ENCODE measurements at regions not wholly inside any gene's neighbourhood (a gene's known extent, or its start where the extent isn't known, plus 50 kb on each side); places are given as distances from the start of the nearest gene placed in this dataset.

DNA sequence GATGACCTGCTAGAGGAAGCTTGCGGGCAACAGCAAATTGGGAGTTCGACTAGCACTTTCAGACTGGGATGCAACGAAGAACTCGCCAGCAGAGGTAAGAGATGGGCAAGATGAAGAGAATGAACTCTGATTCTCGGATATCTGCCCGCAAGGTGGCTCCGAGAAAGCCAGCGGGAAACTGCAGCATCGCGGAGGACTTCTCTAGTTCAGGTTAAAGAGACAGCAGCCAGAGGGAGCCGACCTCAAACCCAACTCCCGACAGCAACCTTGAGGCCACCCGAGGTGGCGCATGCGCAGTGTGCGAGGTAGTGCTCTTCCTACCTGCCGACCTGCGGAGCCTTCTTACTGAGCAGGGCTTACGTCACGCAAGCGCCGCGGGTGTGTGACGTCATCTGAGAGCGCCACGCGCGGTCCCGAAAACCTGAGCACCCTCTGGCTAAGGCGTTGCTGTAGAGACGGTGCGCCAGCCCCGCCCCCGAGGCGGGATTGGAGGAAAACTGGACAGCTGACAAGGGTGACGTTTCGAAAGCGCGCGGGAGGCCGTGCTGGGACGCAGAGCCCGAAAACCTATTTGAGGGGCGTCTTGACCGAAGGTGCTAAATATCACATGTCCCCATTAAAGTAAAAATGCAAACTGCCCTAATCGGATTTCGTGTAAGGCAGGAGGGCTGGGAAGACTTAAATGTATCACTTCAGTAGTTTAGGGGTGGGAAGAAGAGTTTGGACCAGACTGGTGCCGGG is 110.5 kb upstream of the SLC25A33 start:
- Histone ChIP-seq H3K4me3 (ENCODE audit: low read length) (peak overlapping the region; percentile 91), H3K4me1 (ENCODE audit: control insufficient read depth, insufficient read depth, low read length) (peaks cover 12% of the 10 kb centered on the region), H3K27me3 (ENCODE audit: control insufficient read depth, insufficient read depth, low read length, poor library complexity, severe bottlenecking) (no peaks in the 10 kb centered on the region), H3K36me3 (ENCODE audit: control insufficient read depth, insufficient read depth, low read length) (no peaks in the 10 kb centered on the region), H3K27ac (ENCODE audit: low read depth, low read length) (no peak overlapping the region), H3K9ac (ENCODE audit: extremely low read depth, low read length, poor library complexity, severe bottlenecking) (peak overlapping the region; percentile 60), H3K9me3 (ENCODE audit: control insufficient read depth, low read length) (no peaks in the 10 kb centered on the region)
- Mint-ChIP-seq H3K4me1 (peaks cover 44% of the 10 kb centered on the region), H3K4me3 (peak overlapping the region; percentile 63), H3K9me3 (no peaks in the 10 kb centered on the region), H3K27ac (peak overlapping the region; percentile 95), H3K36me3 (ENCODE audit: low read depth) (no peaks in the 10 kb centered on the region), H3K27me3 (ENCODE audit: insufficient read depth) (no peaks in the 10 kb centered on the region)
- TF ChIP-seq, protein P1, sequence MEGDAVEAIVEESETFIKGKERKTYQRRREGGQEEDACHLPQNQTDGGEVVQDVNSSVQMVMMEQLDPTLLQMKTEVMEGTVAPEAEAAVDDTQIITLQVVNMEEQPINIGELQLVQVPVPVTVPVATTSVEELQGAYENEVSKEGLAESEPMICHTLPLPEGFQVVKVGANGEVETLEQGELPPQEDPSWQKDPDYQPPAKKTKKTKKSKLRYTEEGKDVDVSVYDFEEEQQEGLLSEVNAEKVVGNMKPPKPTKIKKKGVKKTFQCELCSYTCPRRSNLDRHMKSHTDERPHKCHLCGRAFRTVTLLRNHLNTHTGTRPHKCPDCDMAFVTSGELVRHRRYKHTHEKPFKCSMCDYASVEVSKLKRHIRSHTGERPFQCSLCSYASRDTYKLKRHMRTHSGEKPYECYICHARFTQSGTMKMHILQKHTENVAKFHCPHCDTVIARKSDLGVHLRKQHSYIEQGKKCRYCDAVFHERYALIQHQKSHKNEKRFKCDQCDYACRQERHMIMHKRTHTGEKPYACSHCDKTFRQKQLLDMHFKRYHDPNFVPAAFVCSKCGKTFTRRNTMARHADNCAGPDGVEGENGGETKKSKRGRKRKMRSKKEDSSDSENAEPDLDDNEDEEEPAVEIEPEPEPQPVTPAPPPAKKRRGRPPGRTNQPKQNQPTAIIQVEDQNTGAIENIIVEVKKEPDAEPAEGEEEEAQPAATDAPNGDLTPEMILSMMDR (conservative IDR thresholded peaks at IDR 0.05) = peak; percentile 63
- DNase-seq = peak; percentile 100
- 5 to 9% methylated on average over 28 to 48 of the region's 48 CpGs for WGBS, 2 experiments (ENCODE audit: insufficient coverage in 1 of 2, insufficient read length in 1 of 2)

DNA sequence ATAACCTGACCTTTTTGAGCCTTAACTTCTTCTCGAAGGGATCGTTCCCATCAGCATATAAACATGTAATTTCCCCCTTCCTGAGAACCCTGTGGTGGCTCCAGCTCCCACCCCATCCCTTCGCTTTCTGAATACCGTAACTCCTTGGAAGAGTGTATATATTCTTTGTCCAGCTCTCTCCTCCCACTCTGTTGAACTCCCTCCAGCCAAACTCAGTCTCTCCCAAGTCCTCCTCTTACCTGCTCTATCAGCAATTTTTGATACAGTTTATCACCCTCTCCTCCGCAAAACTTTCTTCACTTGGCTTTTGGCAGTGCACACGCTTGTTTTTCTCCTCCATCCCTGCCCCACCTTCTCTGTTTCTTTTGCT is 109.9 kb upstream of the SLC25A33 start:
- no peaks in the 10 kb centered on the region for H3K9me3 ChIP-seq (ENCODE audit: control insufficient read depth, low read length)
- TF ChIP-seq, protein P1 (conservative IDR thresholded peaks at IDR 0.05) = no peak
- no peak for DNase-seq

DNA sequence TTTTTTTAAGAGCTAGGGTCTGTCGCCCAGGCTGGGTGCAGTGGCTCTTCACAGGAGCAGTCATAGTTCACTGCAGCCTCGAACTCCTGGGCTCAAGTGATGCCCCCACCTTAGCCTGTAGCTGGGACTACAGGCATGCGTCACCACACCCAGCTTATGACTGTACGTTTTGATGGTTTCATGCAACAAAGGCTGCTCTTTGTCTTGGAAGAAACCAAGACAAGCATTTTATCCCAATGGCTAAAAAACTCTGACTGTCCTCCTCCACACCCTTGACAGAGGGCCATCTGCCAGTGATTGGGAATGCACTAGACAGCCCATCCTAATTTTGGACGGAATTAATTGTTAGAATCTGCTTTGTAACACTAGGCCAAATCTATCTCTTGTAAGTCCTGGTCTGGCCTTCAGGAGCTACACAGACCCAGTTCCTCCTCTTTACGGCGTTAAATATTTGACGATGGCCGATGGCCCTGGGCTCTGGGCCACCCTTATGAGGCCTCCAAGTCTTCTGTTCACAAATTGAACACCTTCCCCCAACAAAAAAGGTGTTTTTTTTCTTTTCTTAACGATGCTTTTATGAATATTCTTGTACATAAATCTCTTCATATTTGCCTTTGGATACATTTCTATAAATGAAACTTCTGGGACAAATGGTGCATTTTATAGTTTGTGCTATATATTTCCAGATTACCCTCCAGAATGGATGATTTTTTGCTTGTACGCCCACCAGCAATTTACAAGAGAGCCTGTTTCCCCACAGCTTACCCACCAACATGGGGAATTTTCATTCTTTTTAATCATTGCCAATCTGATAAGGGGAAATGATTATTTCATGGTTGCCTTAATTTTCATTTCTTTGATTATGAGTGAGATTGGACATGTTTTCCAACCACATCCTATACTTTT is 104.8 kb upstream of the SLC25A33 start:
- no peaks in the 10 kb centered on the region for H3K36me3 ChIP-seq (ENCODE audit: control insufficient read depth, insufficient read depth, low read length)
- Mint-ChIP-seq H3K4me3 (no peak overlapping the region), H3K4me1 (peaks cover 61% of the 10 kb centered on the region), H3K27ac (peak overlapping the region; percentile 37), H3K9me3 (no peaks in the 10 kb centered on the region), H3K27me3 (ENCODE audit: insufficient read depth) (no peaks in the 10 kb centered on the region), H3K36me3 (ENCODE audit: low read depth) (no peaks in the 10 kb centered on the region)
- TF ChIP-seq, protein P1 (conservative IDR thresholded peaks at IDR 0.05) = no peak
- no peaks in the 10 kb centered on the region for H3K9me3 ChIP-seq (ENCODE audit: control insufficient read depth, low read length)
- H3K4me3 ChIP-seq (ENCODE audit: low read length) = peak overlapping the region; percentile 5
- 94 to 95% methylated on average over 9 to 11 of the region's 11 CpGs for WGBS, 2 experiments (ENCODE audit: insufficient coverage in 1 of 2, insufficient read length in 1 of 2)
- H3K4me1 ChIP-seq (ENCODE audit: control insufficient read depth, insufficient read depth, low read length) = peaks cover 37% of the 10 kb centered on the region
- no peak overlapping the region for H3K27ac ChIP-seq (ENCODE audit: low read depth, low read length)
- H3K27me3 ChIP-seq (ENCODE audit: control insufficient read depth, insufficient read depth, low read length, poor library complexity, severe bottlenecking) = no peaks in the 10 kb centered on the region
- no peak overlapping the region for H3K9ac ChIP-seq (ENCODE audit: extremely low read depth, low read length, poor library complexity, severe bottlenecking)
- DNase-seq = no peak

More for the DNA sequence above, 109.9 kb upstream of the SLC25A33 start:
- Mint-ChIP-seq H3K27ac (peak overlapping the region; percentile 95), H3K27me3 (ENCODE audit: insufficient read depth) (no peaks in the 10 kb centered on the region), H3K9me3 (no peaks in the 10 kb centered on the region), H3K36me3 (ENCODE audit: low read depth) (no peaks in the 10 kb centered on the region), H3K4me3 (peak overlapping the region; percentile 63), H3K4me1 (peaks cover 46% of the 10 kb centered on the region)
- Histone ChIP-seq H3K27ac (ENCODE audit: low read depth, low read length) (no peak overlapping the region), H3K4me3 (ENCODE audit: low read length) (peak overlapping the region; percentile 91), H3K36me3 (ENCODE audit: control insufficient read depth, insufficient read depth, low read length) (no peaks in the 10 kb centered on the region), H3K9ac (ENCODE audit: extremely low read depth, low read length, poor library complexity, severe bottlenecking) (peak overlapping the region; percentile 60), H3K4me1 (ENCODE audit: control insufficient read depth, insufficient read depth, low read length) (peaks cover 12% of the 10 kb centered on the region), H3K27me3 (ENCODE audit: control insufficient read depth, insufficient read depth, low read length, poor library complexity, severe bottlenecking) (no peaks in the 10 kb centered on the region)
- WGBS, 2 experiments (ENCODE audit: insufficient coverage in 1 of 2, insufficient read length in 1 of 2) = 55 to 62% methylated on average over 5 to 6 of the region's 6 CpGs
